Fibroblast of mammary gland (primary cell): ENCODE measurements at regions not wholly inside any gene's neighbourhood (a gene's known extent, or its start where the extent isn't known, plus 50 kb on each side); places are given as distances from the start of the nearest gene placed in this dataset.

Experiments used
- DNase-seq: peaks from one replicate; pipeline ENCODE4 v3.0.0-alpha.2; 2010; ENCODE audit warnings: low read depth
- H3K4me3 ChIP-seq: 2 replicates; pipeline ENCODE4 v1.5.1; 2011; ENCODE audit warnings: low read depth, mild to moderate bottlenecking, low read length, moderate library complexity; ENCODE audit not compliant: control insufficient read depth
- TF ChIP-seq, protein P1 (sequence below): conservative IDR thresholded peaks from 2 replicates; pipeline ENCODE4 v1.5.1; 2011; ENCODE audit warnings: low read depth, low read length, inconsistent platforms; ENCODE audit not compliant: control insufficient read depth, insufficient read depth

GRCh38 chr18:61651880-61652268 is 240.9 kb downstream of the RNF152 start:
- DNase-seq, result no peak
- TF ChIP-seq, protein P1, sequence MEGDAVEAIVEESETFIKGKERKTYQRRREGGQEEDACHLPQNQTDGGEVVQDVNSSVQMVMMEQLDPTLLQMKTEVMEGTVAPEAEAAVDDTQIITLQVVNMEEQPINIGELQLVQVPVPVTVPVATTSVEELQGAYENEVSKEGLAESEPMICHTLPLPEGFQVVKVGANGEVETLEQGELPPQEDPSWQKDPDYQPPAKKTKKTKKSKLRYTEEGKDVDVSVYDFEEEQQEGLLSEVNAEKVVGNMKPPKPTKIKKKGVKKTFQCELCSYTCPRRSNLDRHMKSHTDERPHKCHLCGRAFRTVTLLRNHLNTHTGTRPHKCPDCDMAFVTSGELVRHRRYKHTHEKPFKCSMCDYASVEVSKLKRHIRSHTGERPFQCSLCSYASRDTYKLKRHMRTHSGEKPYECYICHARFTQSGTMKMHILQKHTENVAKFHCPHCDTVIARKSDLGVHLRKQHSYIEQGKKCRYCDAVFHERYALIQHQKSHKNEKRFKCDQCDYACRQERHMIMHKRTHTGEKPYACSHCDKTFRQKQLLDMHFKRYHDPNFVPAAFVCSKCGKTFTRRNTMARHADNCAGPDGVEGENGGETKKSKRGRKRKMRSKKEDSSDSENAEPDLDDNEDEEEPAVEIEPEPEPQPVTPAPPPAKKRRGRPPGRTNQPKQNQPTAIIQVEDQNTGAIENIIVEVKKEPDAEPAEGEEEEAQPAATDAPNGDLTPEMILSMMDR, result no peak
- no peak overlapping the region for H3K4me3 ChIP-seq

- no peak for DNase-seq
- TF ChIP-seq, protein P1, result no peak
Measured at GRCh38 chr18:61651145-61651879, 241.5 kb downstream of the RNF152 start.

GRCh38 chr18:61643884-61644647 is 248.7 kb downstream of the RNF152 start:
- no peak for DNase-seq
- H3K4me3 ChIP-seq, result no peak overlapping the region
- TF ChIP-seq, protein P1, result no peak

More at GRCh38 chr18:61651145-61651879, 241.5 kb downstream of the RNF152 start:
- no peak overlapping the region for H3K4me3 ChIP-seq

DNA sequence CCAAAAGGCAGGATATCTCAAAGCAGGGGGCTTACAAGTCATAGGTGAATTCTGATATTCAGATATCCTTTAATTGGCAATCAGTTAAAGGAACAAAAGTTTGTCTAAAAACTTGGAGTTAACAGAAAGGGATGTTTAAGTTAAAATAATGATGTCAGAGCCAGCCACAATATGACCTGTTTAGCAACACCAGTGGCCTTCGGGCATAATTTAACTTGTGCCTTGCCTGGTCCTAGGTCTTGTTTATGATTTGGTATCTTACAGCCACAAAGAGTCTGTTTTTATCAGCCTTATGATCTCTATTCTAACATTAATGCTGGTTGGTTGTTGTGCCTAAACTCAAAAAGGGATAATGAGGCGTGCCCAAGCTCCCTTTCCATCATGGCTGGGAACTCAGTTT is 252.9 kb downstream of the RNF152 start:
- TF ChIP-seq, protein P1, result no peak

DNA sequence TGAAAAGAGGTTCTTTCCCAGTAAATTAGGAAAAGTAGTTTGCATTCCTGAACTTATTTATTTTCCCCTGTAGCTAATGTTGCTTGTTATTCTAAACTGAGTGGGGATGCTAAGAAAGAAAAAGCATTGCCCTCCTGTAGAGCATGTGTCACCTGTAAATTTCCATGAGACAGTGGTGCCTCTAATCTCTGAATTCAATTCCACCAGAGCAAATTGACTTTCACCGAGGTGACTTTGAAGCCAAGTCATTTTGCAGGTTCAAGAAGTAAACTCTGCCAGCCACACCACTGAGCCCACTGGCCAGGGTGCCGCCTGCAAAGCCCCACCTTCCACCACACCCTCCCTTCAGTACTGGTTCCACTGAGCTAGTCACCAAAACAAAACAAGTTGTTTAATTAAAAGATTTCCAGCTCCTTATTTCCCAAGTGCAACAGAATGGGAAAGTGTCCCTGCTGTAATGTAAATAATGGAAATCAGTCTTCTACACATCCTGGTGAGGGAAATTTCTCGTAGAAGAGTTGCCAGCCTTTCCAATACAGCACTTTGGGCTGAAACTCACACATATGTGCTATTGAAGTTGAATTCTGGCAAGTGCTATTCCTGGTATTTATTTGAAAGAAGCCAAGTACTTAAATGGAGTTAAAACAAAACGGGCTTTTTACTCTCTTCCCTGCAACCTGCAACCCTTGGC is 254.8 kb downstream of the RNF152 start:
- no peak for DNase-seq
- TF ChIP-seq, protein P1, result no peak
- no peak overlapping the region for H3K4me3 ChIP-seq

More for the DNA sequence above, 252.9 kb downstream of the RNF152 start:
- no peak overlapping the region for H3K4me3 ChIP-seq
- DNase-seq, result no peak

DNA sequence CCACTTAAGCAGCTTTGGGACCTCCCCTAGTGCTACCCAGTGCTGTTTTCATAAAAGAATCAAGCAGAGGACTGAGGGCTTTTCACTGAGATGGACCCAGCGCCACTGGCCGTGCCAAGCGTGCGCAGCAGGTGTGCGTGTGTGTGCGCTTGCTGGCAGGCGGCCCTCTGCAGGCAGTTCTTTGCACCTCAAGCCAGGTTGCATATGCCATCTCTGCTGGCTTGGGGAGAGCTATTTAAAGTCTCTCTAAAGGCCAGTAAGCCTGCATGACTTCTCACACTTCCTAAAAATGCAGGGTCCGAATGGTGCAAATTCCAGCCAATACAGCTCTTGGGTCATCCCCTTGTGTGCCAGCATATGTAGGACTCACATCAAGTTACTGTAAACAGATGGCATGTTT is 255.5 kb downstream of the RNF152 start:
- no peak overlapping the region for H3K4me3 ChIP-seq
- TF ChIP-seq, protein P1, result no peak
- DNase-seq, result no peak
